Smooth muscle cell (in vitro differentiated cells): ENCODE measurements at regions not wholly inside any gene's neighbourhood (a gene's known extent, or its start where the extent isn't known, plus 50 kb on each side); places are given as distances from the start of the nearest gene placed in this dataset.

ENCODE experiments used
- DNase-seq: peaks from one replicate; lab custom pipeline; 2025; ENCODE audit not compliant: unreplicated experiment; lab: John Stamatoyannopoulos, UW
- H2AFZ ChIP-seq: fragments of 200-600 bp; sonication (generic); 2 replicates; pipeline ENCODE4 v1.6.0; 2016; ENCODE audit warnings: antibody characterized with exemption, low read depth, mild to moderate bottlenecking
- H3F3A ChIP-seq: fragments of 200-600 bp; sonication (generic); 2 replicates; pipeline ENCODE4 v1.6.0; 2017; ENCODE audit warnings: antibody characterized with exemption, low read depth
- H3K27ac ChIP-seq: fragments of 200-600 bp; sonication (generic); 2 replicates; pipeline ENCODE4 v1.5.1; 2016; ENCODE audit warnings: low read depth, mild to moderate bottlenecking
- H3K27me3 ChIP-seq: fragments of 200-600 bp; sonication (generic); 2 replicates; pipeline ENCODE4 v1.6.1; 2016; ENCODE audit warnings: low read depth, mild to moderate bottlenecking
- H3K36me3 ChIP-seq: fragments of 200-600 bp; sonication (generic); 2 replicates; pipeline ENCODE4 v1.5.1; 2016; ENCODE audit warnings: low read depth
- H3K4me1 ChIP-seq: fragments of 200-600 bp; sonication (generic); 2 replicates; pipeline ENCODE4 v1.5.1; 2016; ENCODE audit warnings: low read depth
- H3K4me2 ChIP-seq: fragments of 200-600 bp; sonication (generic); 2 replicates; pipeline ENCODE4 v1.6.0; 2016; ENCODE audit warnings: mild to moderate bottlenecking
- H3K4me3 ChIP-seq: fragments of 200-600 bp; sonication (generic); 2 replicates; pipeline ENCODE4 v1.5.1; 2016; ENCODE audit warnings: mild to moderate bottlenecking
- H3K79me2 ChIP-seq: fragments of 200-600 bp; sonication (generic); 2 replicates; pipeline ENCODE4 v1.6.0; 2016; ENCODE audit warnings: low read depth, mild to moderate bottlenecking
- H3K9ac ChIP-seq: fragments of 200-600 bp; sonication (generic); 2 replicates; pipeline ENCODE4 v1.6.0; 2016; ENCODE audit warnings: low read depth
- H3K9me3 ChIP-seq: fragments of 200-600 bp; sonication (generic); replicated peaks from 2 replicates; pipeline ENCODE4 v1.5.1; 2016; ENCODE audit warnings: low read depth
- H4K20me1 ChIP-seq: fragments of 200-600 bp; sonication (generic); 2 replicates; pipeline ENCODE4 v1.6.0; 2016; ENCODE audit warnings: low read depth
- CTCF ChIP-seq: fragments of 200-600 bp; sonication (generic); IDR thresholded peaks from 2 replicates; pipeline ENCODE4 v1.5.1; 2017; ENCODE audit warnings: borderline replicate concordance, mild to moderate bottlenecking, antibody characterized with exemption; ENCODE audit not compliant: insufficient read depth, poor library complexity, severe bottlenecking
- WGBS: methylation state at CpG from one replicate; pipeline ENCODE4 v1.1.7; 2016; ENCODE audit warnings: low lambda C conversion rate; 5-methylcytosine and 5-hydroxymethylcytosine counted together

- DNase-seq: no peak
Observed at GRCh38 chr2:173555833-173556232, 201.2 kb downstream of the CDCA7 start.

GRCh38 chr2:173556816-173557215, 202.1 kb downstream of the CDCA7 start:
- H3K36me3 ChIP-seq: no peaks in the 10 kb centered on the region
- H3K27ac ChIP-seq: no peak overlapping the region
- H2AFZ ChIP-seq: no peak overlapping the region
- H3K9me3 ChIP-seq: no peaks in the 10 kb centered on the region
- WGBS: 89% methylated on average over 5 of the region's 5 CpGs
- H3K4me2 ChIP-seq: no peak overlapping the region
- no peaks in the 10 kb centered on the region for H3K79me2 ChIP-seq
- no peak overlapping the region for H3K9ac ChIP-seq
- H3K4me3 ChIP-seq: no peak overlapping the region
- no peaks in the 10 kb centered on the region for H4K20me1 ChIP-seq
- TF ChIP-seq CTCF: no peak
- H3K27me3 ChIP-seq: peaks cover 3% of the 10 kb centered on the region
- H3K4me1 ChIP-seq: no peaks in the 10 kb centered on the region
- no peaks in the 10 kb centered on the region for H3F3A ChIP-seq
- no peak for DNase-seq

More at GRCh38 chr2:173555833-173556232, 201.2 kb downstream of the CDCA7 start:
- Histone ChIP-seq H3F3A (no peaks in the 10 kb centered on the region), H3K9ac (no peak overlapping the region), H3K4me2 (no peak overlapping the region), H3K4me3 (no peak overlapping the region), H3K27ac (no peak overlapping the region), H3K36me3 (no peaks in the 10 kb centered on the region), H4K20me1 (no peaks in the 10 kb centered on the region), H2AFZ (no peak overlapping the region), H3K9me3 (no peaks in the 10 kb centered on the region), H3K79me2 (no peaks in the 10 kb centered on the region), H3K27me3 (peaks cover 3% of the 10 kb centered on the region), H3K4me1 (no peaks in the 10 kb centered on the region)
- 82% methylated on average over 1 of the region's 1 CpG for WGBS
- no peak for TF ChIP-seq CTCF

- H3F3A ChIP-seq: no peaks in the 10 kb centered on the region
- TF ChIP-seq CTCF: no peak
- DNase-seq: no peak
- H3K4me1 ChIP-seq: no peaks in the 10 kb centered on the region
- H3K36me3 ChIP-seq: no peaks in the 10 kb centered on the region
- no peak overlapping the region for H3K9ac ChIP-seq
- H3K79me2 ChIP-seq: no peaks in the 10 kb centered on the region
- no peaks in the 10 kb centered on the region for H4K20me1 ChIP-seq
- H3K27ac ChIP-seq: no peak overlapping the region
- no peak overlapping the region for H3K4me3 ChIP-seq
- no peaks in the 10 kb centered on the region for H3K9me3 ChIP-seq
- peaks cover 3% of the 10 kb centered on the region for H3K27me3 ChIP-seq
- 97% methylated on average over 2 of the region's 2 CpGs for WGBS
- H3K4me2 ChIP-seq: no peak overlapping the region
- no peak overlapping the region for H2AFZ ChIP-seq
Observed at GRCh38 chr2:173557497-173557896, 202.8 kb downstream of the CDCA7 start.

- no peak overlapping the region for H3K4me2 ChIP-seq
- no peak overlapping the region for H2AFZ ChIP-seq
- H3F3A ChIP-seq: no peaks in the 10 kb centered on the region
- H3K27ac ChIP-seq: no peak overlapping the region
- H3K9me3 ChIP-seq: no peaks in the 10 kb centered on the region
- H3K27me3 ChIP-seq: no peaks in the 10 kb centered on the region
- TF ChIP-seq CTCF: no peak
- DNase-seq: no peak
- peaks cover 13% of the 10 kb centered on the region for H3K4me1 ChIP-seq
- WGBS: 98% methylated on average over 3 of the region's 3 CpGs
- H3K79me2 ChIP-seq: no peaks in the 10 kb centered on the region
- no peaks in the 10 kb centered on the region for H3K36me3 ChIP-seq
- H4K20me1 ChIP-seq: no peaks in the 10 kb centered on the region
- no peak overlapping the region for H3K4me3 ChIP-seq
- no peak overlapping the region for H3K9ac ChIP-seq
Observed at GRCh38 chr2:173567493-173567892, 212.8 kb downstream of the CDCA7 start.
